ENCODE measurements at regions not wholly inside any gene's neighbourhood (a gene's known extent, or its start where the extent isn't known, plus 50 kb on each side); places are given as distances from the start of the nearest gene placed in this dataset.

DNA sequence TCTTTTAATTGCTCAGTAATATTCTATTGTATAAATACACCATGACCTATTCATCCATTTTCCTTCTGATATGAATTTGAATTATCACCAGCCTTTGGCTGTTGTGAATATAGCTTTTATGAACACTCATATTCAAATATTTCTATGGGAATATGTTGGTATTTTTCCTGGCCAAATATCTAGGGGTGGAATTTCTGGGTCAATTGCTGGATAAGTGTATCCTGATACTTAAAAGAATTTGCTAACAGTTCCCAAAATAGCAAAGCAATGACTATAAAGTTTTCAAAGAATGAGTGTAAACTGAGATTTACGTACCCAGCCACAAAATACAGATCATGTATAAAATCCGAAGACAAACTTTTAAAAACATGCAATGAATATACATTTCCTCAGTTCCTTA, 148.7 kb upstream of the CLEC14A start:
- BruUV-seq (replicated peaks) = no TSS peak
- in situ Hi-C loops (cut with MboI) = no loop called here
- POLR2A ChIA-PET = interaction anchor here (0.6 kb wide), 1 partner anchor 40 kb away, joined by 4 read pairs; no protein-coding TSS in a partner anchor
- no peak for TF ChIP-seq HSF4 (CRISPR knock-in tag; IDR thresholded peaks at IDR 0.05; ENCODE audit: borderline replicate concordance)
- TF ChIP-seq ZNF444 (CRISPR knock-in tag; IDR thresholded peaks at IDR 0.05) = no peak
- TF ChIP-seq CBFA2T2 (conservative IDR thresholded peaks at IDR 0.05) = no peak
- TF ChIP-seq SMC3 (conservative IDR thresholded peaks at IDR 0.05; ENCODE audit: insufficient read depth, low read depth, low read length) = no peak
- no peak for TF ChIP-seq MCM2 (IDR thresholded peaks at IDR 0.05; ENCODE audit: low read depth)
- TF ChIP-seq RBFOX2 (IDR thresholded peaks at IDR 0.05; ENCODE audit: low read depth, low read length) = no peak
- no peak for TF ChIP-seq GTF2F1 (IDR thresholded peaks at IDR 0.05; ENCODE audit: low read depth, low read length)
- TF ChIP-seq, protein P1, sequence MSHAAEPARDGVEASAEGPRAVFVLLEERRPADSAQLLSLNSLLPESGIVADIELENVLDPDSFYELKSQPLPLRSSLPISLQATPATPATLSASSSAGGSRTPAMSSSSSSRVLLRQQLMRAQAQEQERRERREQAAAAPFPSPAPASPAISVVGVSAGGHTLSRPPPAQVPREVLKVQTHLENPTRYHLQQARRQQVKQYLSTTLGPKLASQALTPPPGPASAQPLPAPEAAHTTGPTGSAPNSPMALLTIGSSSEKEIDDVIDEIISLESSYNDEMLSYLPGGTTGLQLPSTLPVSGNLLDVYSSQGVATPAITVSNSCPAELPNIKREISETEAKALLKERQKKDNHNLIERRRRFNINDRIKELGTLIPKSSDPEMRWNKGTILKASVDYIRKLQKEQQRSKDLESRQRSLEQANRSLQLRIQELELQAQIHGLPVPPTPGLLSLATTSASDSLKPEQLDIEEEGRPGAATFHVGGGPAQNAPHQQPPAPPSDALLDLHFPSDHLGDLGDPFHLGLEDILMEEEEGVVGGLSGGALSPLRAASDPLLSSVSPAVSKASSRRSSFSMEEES (CRISPR knock-in tag; IDR thresholded peaks at IDR 0.05) = no peak
- TF ChIP-seq, protein P2, sequence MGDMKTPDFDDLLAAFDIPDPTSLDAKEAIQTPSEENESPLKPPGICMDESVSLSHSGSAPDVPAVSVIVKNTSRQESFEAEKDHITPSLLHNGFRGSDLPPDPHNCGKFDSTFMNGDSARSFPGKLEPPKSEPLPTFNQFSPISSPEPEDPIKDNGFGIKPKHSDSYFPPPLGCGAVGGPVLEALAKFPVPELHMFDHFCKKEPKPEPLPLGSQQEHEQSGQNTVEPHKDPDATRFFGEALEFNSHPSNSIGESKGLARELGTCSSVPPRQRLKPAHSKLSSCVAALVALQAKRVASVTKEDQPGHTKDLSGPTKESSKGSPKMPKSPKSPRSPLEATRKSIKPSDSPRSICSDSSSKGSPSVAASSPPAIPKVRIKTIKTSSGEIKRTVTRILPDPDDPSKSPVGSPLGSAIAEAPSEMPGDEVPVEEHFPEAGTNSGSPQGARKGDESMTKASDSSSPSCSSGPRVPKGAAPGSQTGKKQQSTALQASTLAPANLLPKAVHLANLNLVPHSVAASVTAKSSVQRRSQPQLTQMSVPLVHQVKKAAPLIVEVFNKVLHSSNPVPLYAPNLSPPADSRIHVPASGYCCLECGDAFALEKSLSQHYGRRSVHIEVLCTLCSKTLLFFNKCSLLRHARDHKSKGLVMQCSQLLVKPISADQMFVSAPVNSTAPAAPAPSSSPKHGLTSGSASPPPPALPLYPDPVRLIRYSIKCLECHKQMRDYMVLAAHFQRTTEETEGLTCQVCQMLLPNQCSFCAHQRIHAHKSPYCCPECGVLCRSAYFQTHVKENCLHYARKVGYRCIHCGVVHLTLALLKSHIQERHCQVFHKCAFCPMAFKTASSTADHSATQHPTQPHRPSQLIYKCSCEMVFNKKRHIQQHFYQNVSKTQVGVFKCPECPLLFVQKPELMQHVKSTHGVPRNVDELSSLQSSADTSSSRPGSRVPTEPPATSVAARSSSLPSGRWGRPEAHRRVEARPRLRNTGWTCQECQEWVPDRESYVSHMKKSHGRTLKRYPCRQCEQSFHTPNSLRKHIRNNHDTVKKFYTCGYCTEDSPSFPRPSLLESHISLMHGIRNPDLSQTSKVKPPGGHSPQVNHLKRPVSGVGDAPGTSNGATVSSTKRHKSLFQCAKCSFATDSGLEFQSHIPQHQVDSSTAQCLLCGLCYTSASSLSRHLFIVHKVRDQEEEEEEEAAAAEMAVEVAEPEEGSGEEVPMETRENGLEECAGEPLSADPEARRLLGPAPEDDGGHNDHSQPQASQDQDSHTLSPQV (IDR thresholded peaks at IDR 0.05) = no peak
- TF ChIP-seq TSHZ1 (CRISPR knock-in tag; IDR thresholded peaks at IDR 0.05) = no peak
- no peak for TF ChIP-seq NCOA1 (IDR thresholded peaks at IDR 0.05; ENCODE audit: low read depth)
- TF ChIP-seq SMAD2 (IDR thresholded peaks at IDR 0.05; ENCODE audit: low read depth, low read length) = no peak
- TF ChIP-seq, protein P3, sequence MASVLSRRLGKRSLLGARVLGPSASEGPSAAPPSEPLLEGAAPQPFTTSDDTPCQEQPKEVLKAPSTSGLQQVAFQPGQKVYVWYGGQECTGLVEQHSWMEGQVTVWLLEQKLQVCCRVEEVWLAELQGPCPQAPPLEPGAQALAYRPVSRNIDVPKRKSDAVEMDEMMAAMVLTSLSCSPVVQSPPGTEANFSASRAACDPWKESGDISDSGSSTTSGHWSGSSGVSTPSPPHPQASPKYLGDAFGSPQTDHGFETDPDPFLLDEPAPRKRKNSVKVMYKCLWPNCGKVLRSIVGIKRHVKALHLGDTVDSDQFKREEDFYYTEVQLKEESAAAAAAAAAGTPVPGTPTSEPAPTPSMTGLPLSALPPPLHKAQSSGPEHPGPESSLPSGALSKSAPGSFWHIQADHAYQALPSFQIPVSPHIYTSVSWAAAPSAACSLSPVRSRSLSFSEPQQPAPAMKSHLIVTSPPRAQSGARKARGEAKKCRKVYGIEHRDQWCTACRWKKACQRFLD (CRISPR knock-in tag; IDR thresholded peaks at IDR 0.05) = no peak

More for the DNA sequence above, 148.7 kb upstream of the CLEC14A start:
- no peak overlapping the region for H3K4me2 ChIP-seq (ENCODE audit: insufficient read depth, low read length)
- no peaks in the 10 kb centered on the region for H4K20me1 ChIP-seq (replicated peaks; ENCODE audit: control insufficient read depth, insufficient read depth, low read length)
- DNase-seq (ENCODE audit: extremely low read depth in 1 of 4, low spot score in 3 of 4) = no peak
- WGBS (ENCODE audit: insufficient coverage, low coverage, missing lambda C conversion rate) = 0% methylated on average over 2 of the region's 2 CpGs
- H3K4me1 ChIP-seq (replicated peaks in 1 of 2; ENCODE audit: control insufficient read depth in 2 of 2, insufficient read depth in 2 of 2, low read length in 2 of 2) = no peaks in the 10 kb centered on the region
- no peaks in the 10 kb centered on the region for H3K27me3 ChIP-seq (ENCODE audit: control insufficient read depth in 2 of 2, insufficient read depth in 2 of 2, low read length in 2 of 2)
- no peaks in the 10 kb centered on the region for H3K9me3 ChIP-seq (replicated peaks; ENCODE audit: control insufficient read depth, insufficient read depth, low read depth, low read length)
- intact Hi-C loops (cut with micrococcal nuclease) = no loop called here
- no peak for FAIRE-seq
- no peak overlapping the region for H3K4me3 ChIP-seq
- no peaks in the 10 kb centered on the region for H3K79me2 ChIP-seq (ENCODE audit: control insufficient read depth, insufficient read depth, low read length)
- H2AFZ ChIP-seq (ENCODE audit: low read depth, low read length) = no peak overlapping the region
- H3K27ac ChIP-seq (ENCODE audit: extremely low read depth, low read depth, low read length) = no peak overlapping the region
- H3K36me3 ChIP-seq (ENCODE audit: control insufficient read depth, insufficient read depth, low read length) = no peaks in the 10 kb centered on the region
- no peaks in the 10 kb centered on the region for H3K9me1 ChIP-seq (ENCODE audit: control insufficient read depth, insufficient read depth, low read length)
- H3K9ac ChIP-seq (ENCODE audit: insufficient read depth in 1 of 2, low read depth in 2 of 2, low read length in 2 of 2) = no peak overlapping the region
- no peak for ATAC-seq
- CTCF ChIA-PET (ENCODE audit: low intra/inter-chr PET ratio) = no interaction called here
